IMR-90 (cell line): ENCODE measurements at regions not wholly inside any gene's neighbourhood (a gene's known extent, or its start where the extent isn't known, plus 50 kb on each side); places are given as distances from the start of the nearest gene placed in this dataset.

Source experiments
- ATAC-seq: fragments of 200-7000 bp; cut with Tn5 transposase; 2 replicates; pipeline ENCODE4 v1.9.1; 2020; ENCODE audit warnings: low read depth, mild to moderate bottlenecking, moderate library complexity
- BruUV-seq: library from RNA; stranded (reverse); fragments of 400-500 nt; replicated peaks from 2 replicates; lab custom pipeline; 2021; lab: Mats Ljungman, UMichigan
- CTCF ChIA-PET: fragments of 300-600 bp; formaldehyde crosslinking; extraction: SDS; loops from one replicate; lab custom pipeline; 2021; ENCODE audit warnings: antibody characterized with exemption; lab: Yijun Ruan, JAX
- POLR2A ChIA-PET: fragments of 300-600 bp; sonication (Branson Sonifier 250); formaldehyde crosslinking; loops from one replicate; lab custom pipeline; 2022; ENCODE audit warnings: antibody characterized with exemption; ENCODE audit not compliant: unreplicated experiment; lab: Charles Lee
- DNase-seq: peaks from one replicate; pipeline ENCODE4 v3.0.0; 2013
- H2AFZ ChIP-seq: replicated peaks from 2 replicates; pipeline ENCODE3; 2013; ENCODE audit warnings: low read length, mild to moderate bottlenecking; ENCODE audit not compliant: poor library complexity
- H2AK5ac ChIP-seq: 2 replicates; pipeline ENCODE4 v1.6.1; 2013; ENCODE audit warnings: low read depth, low read length, inconsistent platforms
- H2AK9ac ChIP-seq: replicated peaks from 2 replicates; pipeline ENCODE3; 2013; ENCODE audit warnings: mild to moderate bottlenecking, low read depth, low read length, moderate library complexity; ENCODE audit not compliant: poor library complexity
- H2BK120ac ChIP-seq: 2 replicates; pipeline ENCODE4 v1.6.1; 2013; ENCODE audit warnings: low read depth, low read length, inconsistent platforms
- H2BK15ac ChIP-seq: 3 replicates; pipeline ENCODE4 v1.6.1; 2013; ENCODE audit warnings: low read depth, low read length, inconsistent platforms
- H2BK20ac ChIP-seq: 2 replicates; pipeline ENCODE4 v1.6.1; 2013; ENCODE audit warnings: low read depth, mild to moderate bottlenecking, inconsistent platforms, low read length, moderate library complexity
- H2BK5ac ChIP-seq: 2 replicates; pipeline ENCODE4 v1.6.1; 2013; ENCODE audit warnings: mild to moderate bottlenecking, low read depth, low read length, inconsistent platforms; ENCODE audit not compliant: poor library complexity, severe bottlenecking
- H3K14ac ChIP-seq: replicated peaks from 2 replicates; pipeline ENCODE4 v1.6.1; 2013; ENCODE audit warnings: low read depth, low read length, inconsistent platforms
- H3K18ac ChIP-seq: 2 replicates; pipeline ENCODE4 v1.6.1; 2013; ENCODE audit warnings: low read depth, low read length, control low read depth
- H3K23ac ChIP-seq: 2 replicates; pipeline ENCODE4 v1.6.1; 2013; ENCODE audit warnings: low read depth, low read length, inconsistent platforms
- H3K27ac ChIP-seq: 2 replicates; pipeline ENCODE4 v1.5.1; 2013; ENCODE audit warnings: mild to moderate bottlenecking, control low read depth, low read length; ENCODE audit not compliant: insufficient read depth
- H3K27me3 ChIP-seq: 2 replicates; pipeline ENCODE4 v1.6.1; 2013; ENCODE audit warnings: low read length; ENCODE audit not compliant: control insufficient read depth, insufficient read depth
- H3K36me3 ChIP-seq: 2 replicates; pipeline ENCODE4 v1.6.1; 2013; ENCODE audit warnings: low read length, mixed read lengths; ENCODE audit not compliant: control insufficient read depth, insufficient read depth
- H3K4ac ChIP-seq: 2 replicates; pipeline ENCODE4 v1.6.1; 2013; ENCODE audit warnings: low read depth, low read length, inconsistent platforms
- H3K4me1 ChIP-seq: 2 replicates; pipeline ENCODE4 v1.6.1; 2013; ENCODE audit warnings: low read length, mixed read lengths; ENCODE audit not compliant: control insufficient read depth, insufficient read depth
- H3K4me2 ChIP-seq: 2 replicates; pipeline ENCODE4 v1.6.1; 2013; ENCODE audit warnings: low read depth, mild to moderate bottlenecking, control low read depth, low read length, moderate library complexity
- H3K4me3 ChIP-seq: 2 replicates; pipeline ENCODE4 v1.5.1; 2013; ENCODE audit warnings: low read depth, mild to moderate bottlenecking, control low read depth, low read length, moderate library complexity; ENCODE audit not compliant: insufficient read depth
- H3K56ac ChIP-seq: 2 replicates; pipeline ENCODE4 v1.6.1; 2013; ENCODE audit warnings: low read length, inconsistent platforms; ENCODE audit not compliant: insufficient read depth; ENCODE audit errors: extremely low read depth
- H3K79me1 ChIP-seq, 2 experiments: 2 replicates each; pipeline ENCODE4 v1.6.1; 2013; ENCODE audit warnings: low read length in 2 of 2, inconsistent platforms in 1 of 2, low read depth in 1 of 2
- H3K9ac ChIP-seq: 2 replicates; pipeline ENCODE4 v1.6.1; 2013; ENCODE audit warnings: low read depth, low read length, control low read depth
- H3K9me1 ChIP-seq: 2 replicates; pipeline ENCODE4 v1.6.1; 2013; ENCODE audit warnings: low read length, inconsistent platforms; ENCODE audit not compliant: insufficient read depth
- H3K9me3 ChIP-seq: 2 replicates; pipeline ENCODE4 v1.6.1; 2013; ENCODE audit warnings: low read length; ENCODE audit not compliant: control insufficient read depth, insufficient read depth
- H4K20me1 ChIP-seq: 2 replicates; pipeline ENCODE4 v1.6.1; 2013; ENCODE audit warnings: low read length, inconsistent platforms; ENCODE audit not compliant: insufficient read depth
- H4K5ac ChIP-seq: 2 replicates; pipeline ENCODE4 v1.6.1; 2013; ENCODE audit warnings: mild to moderate bottlenecking, low read depth, low read length, control low read depth
- H4K8ac ChIP-seq, 2 experiments: 2 replicates each; pipeline ENCODE4 v1.6.1; 2013; ENCODE audit warnings: low read depth in 2 of 2, low read length in 2 of 2, control low read depth in 1 of 2, inconsistent platforms in 1 of 2
- H4K91ac ChIP-seq: 2 replicates; pipeline ENCODE4 v1.6.1; 2013; ENCODE audit warnings: low read depth, low read length, inconsistent platforms; ENCODE audit not compliant: insufficient read depth
- BHLHE40 ChIP-seq: fragments of 150-350 bp; IDR thresholded peaks from 2 replicates; pipeline ENCODE4 v1.6.1; 2016; ENCODE audit warnings: mild to moderate bottlenecking, low read depth, low read length
- CEBPB ChIP-seq: IDR thresholded peaks from 2 replicates; pipeline ENCODE4 v1.6.1; 2012; ENCODE audit warnings: low read depth, low read length, improper control_type of control experiment
- CHD1 ChIP-seq: IDR thresholded peaks from 2 replicates; pipeline ENCODE4 v1.6.1; 2012; ENCODE audit warnings: low read depth, low read length, improper control_type of control experiment
- CTCF ChIP-seq: conservative IDR thresholded peaks from 2 replicates; pipeline ENCODE4 v1.5.1; 2012; ENCODE audit warnings: mild to moderate bottlenecking, low read depth, low read length, improper control_type of control experiment
- ELK1 ChIP-seq: fragments of 150-350 bp; IDR thresholded peaks from 2 replicates; pipeline ENCODE4 v1.6.1; 2016; ENCODE audit warnings: low read depth, mild to moderate bottlenecking, low read length, moderate library complexity, borderline replicate concordance
- FOS ChIP-seq: fragments of 150-350 bp; IDR thresholded peaks from 2 replicates; pipeline ENCODE4 v1.6.1; 2016; ENCODE audit warnings: low read depth, low read length
- MAFK ChIP-seq: IDR thresholded peaks from 2 replicates; pipeline ENCODE4 v1.6.1; 2012; ENCODE audit warnings: low read depth, low read length, improper control_type of control experiment
- MAZ ChIP-seq: IDR thresholded peaks from 2 replicates; pipeline ENCODE4 v1.6.1; 2012; ENCODE audit warnings: low read depth, mild to moderate bottlenecking, low read length, improper control_type of control experiment, moderate library complexity, borderline replicate concordance
- MXI1 ChIP-seq: IDR thresholded peaks from 2 replicates; pipeline ENCODE4 v1.6.1; 2012; ENCODE audit warnings: low read depth, mild to moderate bottlenecking, low read length, moderate library complexity, borderline replicate concordance
- POLR2A ChIP-seq: IDR thresholded peaks from 2 replicates; pipeline ENCODE4 v1.6.1; 2012; ENCODE audit warnings: mild to moderate bottlenecking, low read depth, low read length
- RFX5 ChIP-seq: IDR thresholded peaks from 2 replicates; pipeline ENCODE4 v1.8.0; 2012; ENCODE audit warnings: low read depth, mild to moderate bottlenecking, low read length, moderate library complexity
- SMC3 ChIP-seq: fragments of 150-350 bp; IDR thresholded peaks from 2 replicates; pipeline ENCODE4 v1.6.1; 2016; ENCODE audit warnings: low read depth, mild to moderate bottlenecking, antibody characterized with exemption, low read length, moderate library complexity
- USF2 ChIP-seq: fragments of 150-350 bp; IDR thresholded peaks from 2 replicates; pipeline ENCODE4 v1.6.1; 2017; ENCODE audit warnings: mild to moderate bottlenecking, antibody characterized with exemption, low read length, low read depth
- WGBS, 2 experiments: methylation state at CpG; one replicate each; pipeline versions ENCODE4 v1.1.5 to v1.1.7; 2013; ENCODE audit warnings: missing lambda C conversion rate in 2 of 2; ENCODE audit not compliant: insufficient read length in 1 of 2; ENCODE audit errors: extremely low coverage in 2 of 2; 5-methylcytosine and 5-hydroxymethylcytosine counted together
- dilution Hi-C: fragments of 300-500 bp; cut with HindIII; formaldehyde crosslinking; loops from one replicate; pipeline ENCODE4 v1.14.3; 2018; ENCODE audit warnings: low sequenced_read_pairs; ENCODE audit not compliant: unreplicated experiment
- in situ Hi-C: fragments of 300-500 bp; cut with MboI; formaldehyde crosslinking; loops from 3 replicates; pipeline ENCODE4 v1.14.3; 2019; ENCODE audit warnings: low sequenced_read_pairs, inconsistent platforms, mixed read lengths
- intact Hi-C: fragments of 100-400 bp; cut with micrococcal nuclease; formaldehyde crosslinking; loops from 2 replicates; pipeline ENCODE4 v1.10.0; 2022

- no peak overlapping the region for H3K9ac ChIP-seq
- no peak overlapping the region for H3K4me3 ChIP-seq
- H3K36me3 ChIP-seq: no peaks in the 10 kb centered on the region
- H3K4ac ChIP-seq: no peak overlapping the region
- H3K79me1 ChIP-seq: no peaks in the 10 kb centered on the region
- H3K27ac ChIP-seq: no peak overlapping the region
- H4K91ac ChIP-seq: no peak overlapping the region
- BruUV-seq: no TSS peak
- CTCF ChIA-PET: interaction anchor here (0.5 to 3.8 kb wide), 2 partner anchors 11 to 218 kb away, joined by 3 to 13 read pairs; no protein-coding TSS in a partner anchor
- no peak overlapping the region for H2AK5ac ChIP-seq
- TF ChIP-seq USF2 (no peak), BHLHE40 (no peak), MAZ (no peak), ELK1 (no peak), CTCF (no peak), FOS (no peak), POLR2A (no peak), CHD1 (no peak), CEBPB (no peak), MXI1 (no peak), SMC3 (no peak), MAFK (no peak), RFX5 (no peak)
- no peak overlapping the region for H2BK15ac ChIP-seq
- no peak overlapping the region for H3K23ac ChIP-seq
- intact Hi-C loops (no loop called here), in situ Hi-C loops (no loop called here), dilution Hi-C loops (no loop called here)
- H3K4me1 ChIP-seq: peaks cover 5% of the 10 kb centered on the region
- no peak overlapping the region for H3K18ac ChIP-seq
- H2AFZ ChIP-seq: no peak overlapping the region
- H2BK120ac ChIP-seq: no peak overlapping the region
- POLR2A ChIA-PET: no interaction called here
- H2AK9ac ChIP-seq: no peak overlapping the region
- no peak overlapping the region for H2BK20ac ChIP-seq
- 81% methylated on average over 3 of the region's 5 CpGs; no CpG with 5 or more reads in 1 of the 2 experiments for WGBS, 2 experiments
- H4K8ac ChIP-seq: no peak overlapping the region
- H2BK5ac ChIP-seq: no peak overlapping the region
- H4K5ac ChIP-seq: no peak overlapping the region
- H3K14ac ChIP-seq: no peak overlapping the region
- no peaks in the 10 kb centered on the region for H3K9me3 ChIP-seq
- no peaks in the 10 kb centered on the region for H3K9me1 ChIP-seq
- H3K56ac ChIP-seq: no peak overlapping the region
- H4K20me1 ChIP-seq: no peaks in the 10 kb centered on the region
- H3K4me2 ChIP-seq: no peak overlapping the region
- no peak for DNase-seq
- peaks cover 14% of the 10 kb centered on the region for H3K27me3 ChIP-seq
- no peak for ATAC-seq
Measured at GRCh38 chr2:9758741-9759140, 84.5 kb upstream of the TAF1B start.
